ENCODE measurements at regions not wholly inside any gene's neighbourhood (a gene's known extent, or its start where the extent isn't known, plus 50 kb on each side); places are given as distances from the start of the nearest gene placed in this dataset.

DNA sequence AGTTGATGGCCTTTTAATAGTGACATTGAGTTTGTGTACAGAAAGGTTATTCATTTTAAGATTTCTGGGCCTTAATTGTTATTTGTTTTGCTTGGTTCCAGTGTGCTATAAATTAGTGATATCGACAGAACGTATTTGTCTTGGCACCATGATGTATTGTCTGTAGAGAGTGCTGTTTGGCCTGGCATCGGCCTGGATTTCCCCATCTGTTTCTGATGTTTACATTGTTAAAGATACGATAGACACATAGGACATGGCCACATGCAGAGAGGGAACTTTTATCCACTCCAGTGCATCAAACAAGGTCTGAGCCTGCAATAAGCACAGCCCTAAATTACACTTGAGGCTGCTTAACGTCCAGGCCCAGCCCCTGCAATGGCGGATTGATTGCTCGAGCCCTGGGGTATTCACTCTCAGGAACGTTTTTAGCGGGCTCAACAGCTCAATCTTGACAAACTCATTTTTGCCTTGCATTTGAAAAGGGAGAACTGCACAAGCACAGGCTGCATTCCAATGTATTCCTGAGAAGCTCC lies 144.7 kb downstream of the SLC4A3 start:
- DNase-seq, result no peak

DNA sequence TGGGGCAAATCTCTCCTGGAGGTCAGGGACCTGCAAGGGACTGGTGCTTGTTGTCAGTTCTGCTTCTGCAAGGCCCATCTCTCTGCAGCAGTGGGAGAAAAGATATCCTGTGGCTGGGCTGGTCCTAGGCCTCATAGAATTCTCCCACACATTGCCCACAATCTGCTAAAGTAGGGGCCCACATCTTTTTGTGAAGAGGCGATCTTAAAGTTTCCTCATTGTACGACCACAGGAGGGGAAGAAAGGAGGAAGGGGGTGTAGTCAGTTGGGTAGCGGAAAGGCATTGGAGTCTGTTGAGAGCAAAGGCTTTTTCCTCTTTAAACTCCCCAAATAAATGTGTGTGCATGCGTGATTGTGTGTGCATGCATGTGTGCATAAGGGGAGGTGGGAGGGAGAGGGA lies 145.3 kb downstream of the SLC4A3 start:
- DNase-seq, result no peak

DNA sequence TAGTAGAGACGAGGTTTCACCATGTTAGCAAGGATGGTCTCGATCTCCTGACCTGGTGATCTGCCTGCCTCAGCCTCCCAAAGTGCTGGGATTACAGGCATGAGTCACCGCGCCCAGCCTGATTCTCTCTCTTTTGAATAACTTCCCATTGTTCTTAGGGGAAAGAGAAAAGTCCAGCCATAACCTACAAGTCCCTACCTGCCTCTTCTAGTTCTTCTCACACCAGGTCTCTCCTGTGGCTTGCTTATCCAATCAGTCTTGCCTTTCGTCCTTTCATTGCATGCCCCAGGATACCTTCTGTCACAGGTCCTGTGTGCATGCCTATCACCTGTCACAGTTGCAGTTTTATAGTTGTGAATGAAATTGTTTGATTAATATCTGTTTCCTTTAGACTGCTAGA lies 148.1 kb downstream of the SLC4A3 start:
- no peak for DNase-seq

DNA sequence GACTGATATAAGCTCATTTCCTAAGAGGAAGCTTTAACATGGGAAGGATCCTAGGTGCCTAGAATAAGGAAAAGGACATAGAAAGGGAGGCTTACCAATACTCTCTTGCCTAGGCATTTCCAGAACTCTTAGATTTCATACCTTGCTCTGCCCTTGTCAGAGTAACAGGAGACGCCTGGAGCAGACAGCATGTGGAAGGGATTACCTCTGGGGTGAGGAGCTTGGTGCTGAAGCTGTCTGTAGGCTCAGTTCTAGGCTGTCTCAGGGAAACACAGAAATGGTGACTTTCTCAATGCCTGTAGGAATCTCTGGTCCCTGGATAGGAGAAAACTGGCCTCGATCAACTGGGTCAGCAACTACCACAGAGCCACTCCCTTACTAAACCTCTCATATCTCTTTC lies 150.0 kb downstream of the SLC4A3 start:
- no peak for DNase-seq

DNA sequence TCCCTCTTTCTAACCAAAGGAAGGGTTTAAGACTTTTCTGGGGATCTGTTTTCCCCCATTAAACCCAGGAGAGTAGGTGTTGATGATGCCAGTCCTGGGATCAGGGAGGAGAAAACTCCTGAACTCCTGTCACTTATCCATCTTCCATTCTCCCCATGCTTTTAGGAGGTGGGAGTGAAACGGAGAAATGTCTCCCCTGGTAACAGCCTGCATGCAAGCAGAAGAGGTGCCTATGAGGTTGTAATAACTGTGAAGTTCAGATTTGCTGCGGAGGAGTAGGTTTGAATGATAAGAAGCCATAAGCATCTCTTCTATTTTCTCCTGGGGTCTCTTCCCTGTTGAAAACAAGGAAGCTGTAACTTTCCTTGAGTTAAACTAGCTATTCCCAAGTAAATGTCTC lies 150.8 kb downstream of the SLC4A3 start:
- DNase-seq, result no peak

DNA sequence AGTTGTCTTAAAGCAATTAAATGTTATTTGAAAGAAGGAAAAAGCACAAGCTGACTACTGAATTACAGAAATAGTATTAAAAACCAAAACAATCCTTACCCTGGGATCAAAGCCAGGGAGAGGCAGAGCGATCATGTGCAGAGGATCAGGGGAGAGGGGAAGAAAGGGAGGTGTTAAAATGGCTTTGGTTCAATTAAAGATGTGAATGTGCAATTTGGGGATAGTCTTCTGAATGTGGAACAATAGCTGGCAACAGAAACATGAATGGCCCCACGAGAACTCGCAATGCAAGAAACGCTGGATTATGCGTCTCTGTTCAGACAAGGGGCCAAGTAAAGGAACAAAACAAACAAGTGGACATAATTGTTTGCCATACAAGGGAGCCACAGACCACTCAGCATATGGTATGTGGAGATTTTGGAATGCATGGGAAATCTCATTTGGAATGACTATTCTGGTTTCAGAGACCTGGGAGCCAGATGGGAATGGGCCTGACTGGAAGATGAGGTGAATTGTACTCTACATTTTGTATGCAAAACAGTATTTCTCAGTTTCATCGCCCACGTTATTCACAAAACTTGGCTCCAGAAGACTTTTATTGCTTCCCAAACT lies 155.4 kb downstream of the SLC4A3 start:
- no peak for DNase-seq

DNA sequence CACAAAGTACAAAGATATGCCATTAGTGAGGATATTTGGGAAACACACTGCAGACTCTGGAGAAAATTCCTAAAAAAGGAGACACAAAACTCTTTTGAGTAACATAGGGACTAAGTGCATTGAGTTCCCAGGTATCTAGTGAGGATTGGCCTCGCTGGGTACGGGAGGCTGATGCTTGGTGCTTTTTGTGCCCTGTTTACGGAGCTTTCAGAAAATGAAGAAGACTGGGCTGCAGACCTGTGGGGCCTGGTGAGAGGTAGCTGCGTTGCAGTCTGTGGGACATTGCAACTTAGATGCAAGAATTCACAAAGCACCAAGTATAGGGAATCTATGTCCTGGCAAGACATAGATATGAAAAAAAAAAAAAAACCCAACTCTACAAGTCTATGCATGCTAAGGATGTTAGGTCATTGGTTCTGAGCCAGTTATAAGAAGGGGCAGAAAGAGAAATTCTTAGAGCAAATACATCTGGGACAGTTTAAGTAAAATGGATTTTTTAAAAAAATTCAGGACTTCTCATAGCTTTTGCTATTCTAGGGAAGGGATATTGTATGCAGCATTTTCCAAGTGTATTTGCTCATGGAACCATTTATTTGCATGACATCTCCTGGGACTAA lies 156.0 kb downstream of the SLC4A3 start:
- DNase-seq, result no peak

DNA sequence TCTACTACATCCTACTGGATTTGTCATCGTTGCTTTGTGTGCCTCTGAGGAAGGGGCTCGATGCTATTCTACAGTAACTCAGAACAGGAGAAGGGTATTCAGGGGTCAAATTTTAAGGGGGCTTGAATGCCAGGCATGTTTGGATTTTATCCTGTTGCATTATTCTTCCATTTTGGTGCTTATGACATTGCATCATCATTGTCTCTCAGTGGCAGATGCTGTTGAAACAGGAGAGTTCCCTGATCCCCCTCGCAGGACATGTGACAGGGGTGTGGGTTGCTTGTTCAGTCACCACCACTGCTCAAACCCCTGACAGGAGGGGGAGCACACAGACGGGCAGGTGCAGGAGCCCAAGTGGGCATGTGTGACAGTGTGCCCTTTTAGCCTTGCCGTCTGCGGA lies 156.7 kb downstream of the SLC4A3 start:
- no peak for DNase-seq

DNA sequence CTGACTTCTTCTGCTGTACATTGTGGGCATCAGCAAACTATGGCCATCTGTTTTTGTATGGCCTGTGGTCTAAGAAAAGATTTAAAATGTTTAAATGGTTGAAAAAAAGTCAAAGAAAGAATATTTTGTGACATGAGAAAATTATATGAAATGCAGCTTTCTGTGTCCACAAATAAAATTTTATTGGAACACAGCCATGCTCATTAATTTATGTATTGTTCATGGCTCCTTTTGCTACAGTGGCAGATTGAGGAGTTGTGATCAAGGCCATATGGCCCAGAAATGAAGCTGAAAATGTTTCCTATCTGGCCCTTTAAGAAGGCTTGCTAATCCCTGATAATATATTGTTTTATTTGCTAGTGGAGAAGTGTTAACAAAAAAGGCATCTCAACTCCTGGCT lies 162.0 kb downstream of the SLC4A3 start:
- DNase-seq, result no peak

DNA sequence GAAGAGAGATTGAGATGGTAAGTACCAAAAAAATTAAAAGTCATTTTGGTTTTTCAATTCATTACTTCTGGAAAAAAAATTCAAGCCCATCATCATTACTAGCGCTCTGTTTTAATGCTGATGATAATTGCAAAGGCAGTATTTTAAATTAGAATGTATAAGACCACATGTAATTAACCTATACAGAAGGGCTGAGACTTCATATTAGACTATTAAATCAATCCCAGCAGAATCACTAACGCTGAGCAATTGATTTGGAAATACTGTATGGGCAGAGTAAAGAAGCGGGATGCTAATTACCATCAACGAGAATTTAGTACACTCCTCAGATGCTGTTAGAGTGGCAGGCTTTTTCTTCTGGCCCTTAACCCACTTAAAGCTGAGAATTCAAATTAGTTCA lies 165.0 kb downstream of the SLC4A3 start:
- no peak for DNase-seq

DNA sequence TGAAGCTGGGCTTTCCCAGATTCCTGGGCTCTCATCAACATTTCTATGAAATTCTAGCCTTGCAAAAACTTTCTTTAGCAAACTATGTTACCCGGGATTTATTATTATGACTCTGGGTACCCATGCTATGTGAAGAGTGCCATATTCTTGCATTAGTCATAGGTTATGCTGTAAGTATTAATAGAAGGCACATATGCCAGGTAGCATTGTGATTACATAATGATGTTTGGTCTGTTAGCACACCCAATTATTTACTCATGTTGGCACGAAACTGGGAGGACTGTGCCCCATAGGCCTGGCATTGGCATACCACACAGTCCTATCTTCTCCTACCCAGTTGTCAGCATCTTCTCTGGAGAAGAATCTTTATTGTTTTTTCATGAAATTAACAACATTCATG lies 171.0 kb downstream of the SLC4A3 start:
- DNase-seq, result no peak

DNA sequence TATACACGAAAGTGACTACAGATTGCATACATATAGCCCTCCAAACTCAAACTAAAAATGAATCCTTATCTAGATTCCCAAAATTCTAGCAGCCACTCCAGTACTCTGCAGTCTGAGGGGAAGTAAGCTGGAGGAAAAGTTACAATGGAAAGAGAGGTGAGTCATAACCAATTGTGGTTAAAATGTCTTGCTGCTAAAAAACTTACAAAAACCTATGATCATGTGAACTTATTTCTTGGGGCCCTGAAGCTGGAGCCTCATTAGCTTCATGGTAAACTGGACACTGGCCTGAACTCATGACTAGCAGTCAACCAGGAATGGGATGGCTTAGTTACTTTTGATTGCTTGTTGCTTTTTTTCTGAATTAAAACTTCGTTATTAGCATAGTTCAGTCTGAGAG lies 175.9 kb downstream of the SLC4A3 start:
- no peak for DNase-seq

DNA sequence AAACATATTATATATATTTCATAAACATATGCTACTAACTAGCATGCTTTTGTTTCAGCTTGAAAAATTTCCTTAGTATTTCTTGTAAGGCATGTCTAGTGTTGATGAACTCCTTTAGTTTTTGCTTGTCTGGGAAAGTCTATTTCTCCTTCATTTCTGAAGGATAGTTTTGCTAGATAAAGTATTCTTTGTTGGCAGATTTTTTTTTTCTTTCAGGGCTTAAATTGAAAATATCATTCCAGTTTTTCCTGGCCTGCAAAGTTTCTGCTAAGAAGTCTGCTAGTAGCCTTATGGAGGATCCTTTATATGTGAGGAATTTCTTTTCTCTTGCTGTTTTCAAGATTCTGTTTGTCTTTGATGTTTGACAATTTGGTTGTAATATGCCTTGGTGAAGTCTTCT lies 183.5 kb downstream of the SLC4A3 start:
- DNase-seq, result no peak

DNA sequence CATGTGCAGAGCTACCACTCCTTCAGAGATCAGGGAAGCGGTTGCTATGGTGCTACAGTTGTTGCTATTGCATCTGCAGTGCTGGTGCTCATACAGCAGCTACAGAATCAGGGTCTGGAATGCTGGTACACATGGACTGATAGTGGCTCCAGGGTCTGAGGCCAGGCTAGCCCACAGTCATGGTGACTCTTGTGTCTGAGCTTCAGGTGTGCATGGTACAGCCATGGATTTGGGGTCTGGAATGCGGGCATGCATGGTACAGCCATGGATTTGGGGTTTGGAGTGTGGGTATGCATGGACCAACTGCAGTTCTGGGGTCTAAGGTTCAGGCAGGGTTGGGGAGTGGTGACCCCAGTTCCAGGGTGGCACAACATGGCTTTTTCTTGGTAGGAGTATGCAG lies 185.2 kb downstream of the SLC4A3 start:
- DNase-seq, result no peak

DNA sequence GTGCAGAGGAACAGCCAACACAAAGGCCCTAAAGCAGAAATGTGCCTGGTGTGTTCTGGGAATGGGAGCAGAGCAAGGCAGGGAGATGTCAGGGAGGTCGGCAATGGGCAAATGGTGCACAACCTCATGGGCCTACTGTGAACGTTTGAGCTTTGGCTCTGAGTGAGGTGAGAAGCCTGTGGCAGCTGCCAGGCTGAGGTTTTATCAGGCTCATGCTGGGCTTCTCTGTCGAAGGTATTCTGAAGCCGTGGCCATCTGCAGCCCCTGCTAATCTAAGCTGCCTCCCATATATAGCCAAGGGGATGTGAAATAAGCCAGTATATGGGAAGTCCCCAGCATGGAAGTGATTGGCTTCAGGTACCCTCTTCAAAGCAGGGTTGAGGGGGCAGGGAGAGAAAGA lies 193.3 kb downstream of the SLC4A3 start:
- DNase-seq, result no peak

DNA sequence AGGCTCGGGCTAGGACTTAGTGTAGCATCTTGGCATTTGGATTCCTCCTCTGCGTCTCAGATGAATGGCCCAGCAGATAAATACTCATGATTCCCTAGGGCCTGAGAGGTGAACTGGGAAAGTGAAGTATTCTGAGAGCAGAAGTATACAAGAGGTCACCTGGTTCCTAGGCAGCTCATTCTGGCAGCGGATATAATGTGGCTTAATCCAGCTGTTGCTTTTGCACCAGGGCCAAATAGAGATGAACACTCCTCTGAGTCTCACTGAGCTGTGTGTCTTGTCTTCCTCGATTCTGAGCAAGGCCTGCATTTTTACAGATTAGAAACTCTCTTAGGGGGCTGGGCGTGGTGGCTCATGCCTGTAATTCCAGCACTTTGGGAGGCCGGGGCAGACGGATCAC lies 196.1 kb downstream of the SLC4A3 start:
- DNase-seq, result no peak

DNA sequence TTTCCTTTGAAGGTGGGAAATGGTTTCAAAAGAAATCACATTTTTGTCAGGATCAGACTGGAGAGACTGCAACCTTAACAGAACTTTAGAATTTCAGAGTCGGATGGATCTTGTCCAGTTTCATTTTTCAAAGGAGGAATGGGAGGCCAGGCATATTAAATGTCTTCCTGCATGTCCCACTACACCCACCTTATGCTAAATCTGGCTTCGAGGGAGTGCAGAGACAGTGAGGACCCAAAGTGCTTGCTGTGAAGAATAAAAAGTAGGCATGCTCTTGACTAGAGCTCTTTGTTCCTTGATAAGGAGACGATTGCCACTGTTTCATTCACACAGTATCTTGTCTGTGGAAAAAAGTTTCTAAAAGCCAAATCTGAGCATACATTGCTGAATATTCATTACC lies 197.6 kb downstream of the SLC4A3 start:
- no peak for DNase-seq

DNA sequence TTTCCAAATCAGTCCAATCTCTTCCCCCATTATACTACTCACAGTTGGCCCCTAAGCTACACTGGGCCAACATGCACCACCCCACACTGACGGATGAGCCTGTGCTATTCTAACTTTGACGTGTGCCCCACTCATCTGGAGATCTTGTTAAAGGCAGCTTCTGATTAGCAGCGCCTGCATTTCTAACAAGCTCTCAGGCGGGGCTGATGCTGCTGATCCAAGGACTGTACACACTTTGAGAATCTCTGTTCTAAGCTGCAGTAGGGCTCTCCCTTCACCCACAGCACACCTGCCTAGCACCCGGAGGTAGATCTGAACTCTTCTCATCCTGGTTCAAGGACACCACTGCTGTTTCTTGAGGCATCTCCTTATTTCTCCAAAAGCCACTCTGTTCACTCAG lies 200.7 kb downstream of the SLC4A3 start:
- DNase-seq, result no peak

DNA sequence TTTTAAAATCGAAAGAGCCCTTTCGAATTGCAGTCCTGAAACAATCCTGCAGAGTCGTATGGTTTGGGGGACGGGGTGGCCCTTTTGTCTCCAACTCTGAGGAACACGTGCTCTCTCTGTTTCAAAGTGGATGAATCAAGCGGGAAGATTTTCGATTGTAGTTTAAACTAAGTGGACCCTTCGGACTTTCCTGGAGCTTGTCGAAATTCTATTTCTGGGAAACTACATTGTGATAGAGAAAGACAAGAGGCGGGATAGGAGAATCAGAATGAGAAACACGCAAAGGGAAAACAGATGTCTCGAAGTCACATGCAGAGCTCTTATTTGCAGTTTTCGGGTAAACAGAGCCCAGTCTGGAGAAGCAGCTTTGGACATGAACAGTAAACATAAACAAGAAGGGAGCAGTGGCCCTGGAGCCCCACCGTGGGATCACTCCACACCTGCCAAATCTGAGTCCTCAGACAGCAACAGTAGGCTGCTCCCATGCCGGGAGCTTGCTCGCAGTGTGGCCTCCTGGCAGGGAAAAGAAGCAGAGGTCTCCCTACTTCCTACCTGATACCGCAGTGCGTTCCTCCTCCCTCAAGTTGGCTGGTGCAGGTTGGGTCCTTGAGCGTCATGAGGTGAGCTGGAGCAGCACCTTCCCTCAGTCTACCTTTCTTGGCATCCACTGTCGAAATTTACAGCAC lies 202.4 kb downstream of the SLC4A3 start:
- DNase-seq, result no peak

DNA sequence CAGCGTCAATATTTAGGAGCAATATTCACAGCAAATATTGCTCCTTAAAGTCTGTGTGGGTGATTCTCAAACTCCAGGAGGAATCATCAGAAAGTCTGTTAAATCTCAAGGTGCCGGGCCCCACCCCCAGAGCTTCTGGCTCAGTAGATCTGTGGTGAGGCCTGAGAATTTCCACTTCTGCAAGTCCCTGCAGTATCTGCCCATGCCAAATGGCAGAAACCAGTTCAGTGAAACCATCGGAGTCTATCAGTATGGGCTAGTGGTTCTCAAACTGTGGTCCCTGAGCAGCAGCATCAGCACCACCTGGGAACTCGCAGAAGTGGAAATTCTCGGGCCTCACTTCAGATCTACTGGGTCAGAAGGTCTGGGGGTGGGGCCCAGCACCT lies 202.9 kb downstream of the SLC4A3 start:
- DNase-seq, result no peak

DNA sequence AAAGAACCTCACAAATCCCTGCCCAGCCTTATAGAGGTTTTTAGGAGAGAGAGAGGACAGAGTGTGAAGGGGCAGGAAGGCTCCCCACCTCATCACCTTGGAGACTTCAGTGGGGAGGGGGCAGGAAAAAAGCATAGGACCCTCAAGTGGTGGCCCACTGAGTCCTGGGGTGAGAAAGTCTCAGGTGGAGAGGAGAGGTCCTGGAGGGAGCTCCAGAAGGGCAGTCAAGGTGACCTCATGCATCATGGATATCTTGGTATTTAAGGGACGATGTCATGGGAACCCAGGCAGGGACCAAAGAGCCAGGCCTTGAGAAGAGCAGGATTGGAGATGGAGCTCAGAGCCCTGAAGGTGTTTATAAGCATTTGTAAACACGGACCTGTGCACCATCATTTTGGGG lies 204.5 kb downstream of the SLC4A3 start:
- no peak for DNase-seq

DNA sequence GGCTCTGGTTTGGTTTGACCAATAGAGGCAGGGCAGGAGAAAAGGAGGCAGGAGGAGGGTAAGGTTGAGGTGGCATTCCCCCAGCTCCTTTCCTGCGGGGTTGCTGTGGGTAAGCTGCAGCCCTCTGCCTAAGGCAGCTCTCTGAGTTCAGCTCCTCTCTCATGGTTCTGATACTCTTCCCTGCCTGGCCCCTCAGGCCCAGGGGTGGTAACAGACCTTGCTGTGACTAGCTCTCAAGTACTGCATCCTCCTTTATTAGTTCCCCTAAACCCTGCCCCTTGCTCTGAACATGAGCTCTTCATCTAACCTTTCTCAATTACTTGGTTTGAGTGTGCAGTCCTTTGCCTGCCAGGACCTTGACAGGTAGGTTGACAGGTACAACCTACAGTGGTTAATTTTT lies 205.5 kb downstream of the SLC4A3 start:
- no peak for DNase-seq

DNA sequence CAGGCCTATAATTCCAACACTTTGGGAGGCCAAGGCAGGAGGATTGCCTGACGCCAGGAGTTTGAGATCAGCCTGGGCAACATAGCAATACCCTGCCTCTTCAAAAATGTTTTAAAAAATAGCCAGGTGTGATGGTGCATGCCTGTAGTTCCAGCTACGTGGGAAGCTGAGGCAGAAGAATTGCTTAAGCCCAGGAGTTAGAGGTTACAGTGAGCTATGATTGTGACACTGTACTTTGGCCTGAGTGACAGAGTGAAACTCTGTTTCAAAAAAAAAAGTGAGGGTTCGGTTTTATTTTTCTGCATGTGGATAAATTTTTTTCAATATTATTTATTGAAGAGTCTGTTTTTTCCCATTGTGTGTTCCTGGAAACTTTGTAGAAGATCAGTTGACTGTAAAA lies 208.1 kb downstream of the SLC4A3 start:
- DNase-seq, result no peak

DNA sequence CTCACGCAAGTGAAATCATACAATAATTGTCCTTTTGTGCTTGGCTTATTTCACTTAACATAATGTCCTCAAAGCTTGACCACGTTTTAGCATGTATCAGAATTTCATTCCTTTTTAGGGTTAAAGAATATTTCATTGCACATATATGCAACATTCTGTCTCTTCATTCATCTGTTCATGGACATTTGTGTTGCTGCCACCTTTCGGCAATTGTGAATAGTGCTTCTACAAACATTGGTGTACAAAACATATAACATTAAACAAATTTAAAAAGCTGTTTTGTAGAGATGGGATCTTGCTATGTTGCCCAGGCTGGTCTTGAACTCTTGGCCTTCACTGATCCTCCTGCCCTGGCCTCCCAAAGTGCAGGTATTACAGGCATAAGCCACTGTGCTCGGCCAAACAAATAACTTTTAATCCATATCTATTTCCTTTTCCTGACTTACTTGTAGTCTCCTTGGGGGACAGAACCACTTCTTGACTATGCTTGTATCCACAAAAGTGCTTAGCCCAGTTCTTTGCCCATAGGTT lies 209.3 kb downstream of the SLC4A3 start:
- no peak for DNase-seq

All from activated naive CD4-positive, alpha-beta T cell treated with Interleukin-2 at 50 U/mL for 16 hours (primary cell).